GM21723 (cell line): ENCODE measurements at regions not wholly inside any gene's neighbourhood (a gene's known extent, or its start where the extent isn't known, plus 50 kb on each side); places are given as distances from the start of the nearest gene placed in this dataset.

Experiments used
- ATAC-seq: cut with Tn5 transposase; IDR thresholded peaks from one replicate; pipeline ENCODE4 v1.9.1; 2021; ENCODE audit warnings: mild to moderate bottlenecking, moderate library complexity; ENCODE audit not compliant: unreplicated experiment

- no peak for ATAC-seq
Measured at GRCh38 chr4:110675426-110675825, 52.5 kb upstream of the PITX2 start.

GRCh38 chr4:110676241-110676640 lies 53.4 kb upstream of the PITX2 start:
- no peak for ATAC-seq

DNA sequence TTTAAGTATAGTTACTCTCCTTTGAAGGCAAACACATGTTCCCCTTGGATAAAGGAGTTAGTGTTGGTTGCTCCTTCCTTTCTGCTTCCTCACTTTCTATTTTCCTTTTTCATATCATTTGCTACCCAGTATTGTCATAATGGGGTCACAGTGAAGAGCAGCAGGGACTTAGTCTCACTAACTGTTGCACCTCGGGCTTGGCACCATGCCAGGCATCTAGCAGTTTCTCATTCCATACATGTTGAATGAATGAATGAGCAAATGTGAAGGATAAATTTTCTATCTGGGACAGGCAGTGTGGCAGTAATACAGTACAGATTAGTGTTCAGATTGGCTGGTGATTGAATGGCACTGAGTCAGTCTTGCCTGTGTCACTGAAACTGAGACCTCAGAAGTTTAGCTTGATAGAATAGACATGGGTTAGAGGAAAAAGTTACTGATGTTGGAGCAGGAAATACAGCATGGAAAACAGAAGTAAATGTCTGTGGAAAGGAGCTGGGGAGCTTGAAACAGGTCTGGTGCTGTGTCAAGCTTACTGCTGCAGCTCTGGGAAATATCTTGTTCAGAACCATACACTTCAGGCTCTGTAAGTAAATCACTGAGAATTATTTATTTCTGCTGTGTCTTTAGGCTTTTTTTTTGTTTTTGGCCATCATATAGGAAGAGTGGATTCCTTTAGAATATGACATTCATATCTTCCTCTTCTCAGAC lies 55.8 kb upstream of the PITX2 start:
- no peak for ATAC-seq

GRCh38 chr4:110680265-110680664 lies 57.4 kb upstream of the PITX2 start:
- ATAC-seq = no peak

DNA sequence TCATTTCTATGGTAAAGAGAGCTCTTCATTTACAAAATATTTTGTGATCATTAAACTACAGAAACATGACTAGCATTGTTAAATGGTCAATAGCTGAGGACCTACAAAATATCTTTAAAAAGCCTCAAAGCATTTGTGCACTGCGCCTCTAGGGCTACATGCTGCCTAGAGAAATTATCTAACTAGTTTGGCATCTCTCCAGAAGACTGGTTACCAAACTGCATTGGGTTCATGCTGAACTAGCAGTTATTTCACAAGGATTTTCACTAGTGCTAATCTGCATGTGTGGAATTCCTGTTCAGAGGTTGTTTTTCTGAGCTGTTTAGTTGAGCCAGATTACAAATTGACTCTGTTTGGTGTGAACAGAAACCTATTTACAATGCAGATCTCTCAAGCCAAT lies 58.5 kb upstream of the PITX2 start:
- no peak for ATAC-seq

DNA sequence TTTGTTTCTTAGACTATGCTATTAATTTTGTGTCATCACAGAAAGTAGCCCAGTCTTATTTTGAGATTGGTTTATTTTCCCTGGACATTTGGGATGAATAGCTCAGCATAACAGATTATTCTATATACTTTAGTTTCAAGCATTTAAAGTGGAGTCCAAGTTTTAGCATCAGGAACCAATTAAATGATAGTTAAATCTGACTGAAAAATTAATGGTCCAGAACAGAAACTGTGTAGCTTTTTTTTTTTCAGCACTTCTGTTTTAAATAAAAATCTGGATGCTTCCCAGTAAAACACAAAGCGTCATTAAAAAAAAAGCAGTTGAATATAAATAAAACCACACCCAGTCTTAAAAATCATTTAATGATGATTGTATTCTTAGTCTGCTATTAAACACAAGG lies 59.4 kb upstream of the PITX2 start:
- ATAC-seq = no peak

GRCh38 chr4:110683601-110684000 lies 60.7 kb upstream of the PITX2 start:
- no peak for ATAC-seq

- ATAC-seq = no peak
Measured at GRCh38 chr4:110702326-110702725, 79.4 kb upstream of the PITX2 start.

- ATAC-seq = peak; percentile 82
Measured at GRCh38 chr4:110704748-110705439, 82.0 kb upstream of the PITX2 start.

DNA sequence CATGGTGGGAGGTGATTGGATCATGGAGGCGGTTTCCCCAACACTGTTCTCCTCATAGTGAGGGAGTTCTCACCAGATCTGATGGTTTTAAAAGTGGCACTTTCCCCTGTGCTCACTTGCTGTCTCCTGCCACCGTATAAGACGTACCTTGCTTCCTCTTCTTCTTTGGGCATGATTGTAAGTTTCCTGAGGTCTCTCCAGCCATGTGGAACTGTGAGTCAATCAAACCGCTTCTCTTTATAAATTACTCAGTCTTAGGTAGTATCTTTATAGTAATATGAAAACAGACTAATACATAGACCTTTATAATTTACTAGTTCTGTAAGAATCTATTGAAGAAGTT lies 82.5 kb upstream of the PITX2 start:
- no peak for ATAC-seq

GRCh38 chr4:110710070-110710469 lies 87.2 kb upstream of the PITX2 start:
- no peak for ATAC-seq

- ATAC-seq = no peak
Measured at GRCh38 chr4:110712486-110712885, 89.6 kb upstream of the PITX2 start.

DNA sequence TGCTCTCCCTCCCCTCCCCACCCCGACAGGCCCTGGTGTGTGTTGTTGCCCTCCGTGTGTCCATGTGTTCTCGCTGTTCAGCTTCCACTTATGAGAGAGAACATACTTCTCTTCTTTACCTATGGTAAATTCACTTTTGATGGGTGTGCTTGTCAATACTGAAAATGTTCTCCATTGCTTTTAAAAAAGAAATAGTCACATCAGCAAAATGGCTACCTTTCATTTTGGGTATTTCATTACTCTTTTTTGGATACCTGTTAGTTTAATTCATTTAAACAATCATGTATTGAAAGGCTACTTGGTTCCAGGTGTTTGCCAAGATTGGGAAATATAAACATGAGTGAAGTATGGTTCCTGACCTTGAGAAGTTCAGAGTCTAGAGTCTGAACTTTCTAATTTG lies 107.4 kb upstream of the PITX2 start:
- no peak for ATAC-seq

DNA sequence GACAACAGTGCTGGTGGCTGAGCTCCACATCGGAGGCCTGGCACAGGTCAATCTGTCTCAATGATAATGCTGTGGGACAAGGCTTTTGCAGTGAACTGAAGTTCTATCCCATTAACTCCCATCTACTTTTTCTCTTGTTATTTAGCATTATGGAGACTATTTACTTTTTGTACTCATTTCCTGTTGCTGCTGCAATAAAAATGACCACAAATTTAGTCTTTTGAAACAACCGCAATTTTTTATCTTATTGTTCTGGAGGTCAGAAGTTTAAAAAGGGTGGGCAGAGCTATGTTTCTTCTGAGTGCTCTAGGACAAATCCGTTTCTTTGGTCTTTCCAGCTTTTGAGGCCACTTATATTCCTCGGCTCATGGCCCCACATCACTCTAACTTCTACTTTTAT lies 111.0 kb upstream of the PITX2 start:
- no peak for ATAC-seq

DNA sequence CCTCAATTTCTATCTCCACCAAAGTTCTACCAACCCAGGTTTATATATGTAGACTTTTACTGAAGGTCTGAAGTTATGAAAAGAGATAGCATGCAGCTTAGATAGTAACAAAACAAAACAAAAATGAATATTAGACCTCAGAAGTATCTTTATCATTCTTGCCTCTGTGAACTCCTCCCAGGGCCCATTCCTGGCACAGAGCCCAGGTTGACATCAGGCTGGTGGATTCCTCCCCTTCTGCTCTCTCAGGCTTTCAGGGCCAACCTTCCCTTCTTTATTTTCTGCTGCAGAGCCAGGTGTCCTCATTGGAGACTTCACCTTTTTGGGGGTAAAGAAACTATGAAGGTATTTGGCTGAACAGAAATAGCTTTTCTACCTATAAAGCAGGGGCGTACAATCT lies 112.8 kb upstream of the PITX2 start:
- no peak for ATAC-seq

DNA sequence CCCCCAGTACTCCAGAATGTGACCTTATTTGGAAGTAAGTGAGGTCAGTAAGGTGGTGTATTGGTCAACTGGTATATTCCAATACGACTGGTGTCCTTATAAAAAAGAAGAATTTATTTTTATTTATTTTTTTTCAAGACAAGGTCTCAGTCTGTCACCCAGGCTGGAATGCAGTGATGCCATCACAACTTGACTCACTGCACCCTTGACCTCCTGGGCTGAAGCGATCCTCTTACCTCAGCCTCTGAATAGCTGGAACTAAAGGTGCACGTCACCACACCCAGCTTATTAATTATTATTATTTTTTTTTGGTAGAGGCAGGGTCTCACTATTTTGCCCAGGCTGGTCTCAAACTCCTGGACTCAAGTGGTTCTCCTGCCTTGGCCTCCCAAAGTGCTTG lies 115.1 kb upstream of the PITX2 start:
- ATAC-seq = no peak

DNA sequence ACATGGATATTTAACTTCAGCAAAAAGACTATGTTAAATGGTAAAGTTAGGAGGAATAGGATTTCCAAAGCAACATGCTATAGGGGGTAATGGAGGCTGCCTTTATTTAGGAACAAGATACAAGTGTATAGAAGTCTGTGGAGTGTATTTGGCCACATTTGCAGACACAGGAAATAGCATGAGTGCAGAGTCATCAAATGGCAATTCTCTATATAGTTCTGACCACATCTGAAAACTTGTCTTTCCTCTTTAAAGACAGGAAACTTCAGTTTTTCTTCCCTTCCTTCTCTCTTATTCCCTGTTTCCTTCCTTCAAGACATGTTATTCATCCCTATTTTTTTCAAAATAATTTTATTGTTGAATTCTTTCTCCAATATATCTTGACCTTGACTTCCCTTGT lies 119.3 kb upstream of the PITX2 start:
- no peak for ATAC-seq

DNA sequence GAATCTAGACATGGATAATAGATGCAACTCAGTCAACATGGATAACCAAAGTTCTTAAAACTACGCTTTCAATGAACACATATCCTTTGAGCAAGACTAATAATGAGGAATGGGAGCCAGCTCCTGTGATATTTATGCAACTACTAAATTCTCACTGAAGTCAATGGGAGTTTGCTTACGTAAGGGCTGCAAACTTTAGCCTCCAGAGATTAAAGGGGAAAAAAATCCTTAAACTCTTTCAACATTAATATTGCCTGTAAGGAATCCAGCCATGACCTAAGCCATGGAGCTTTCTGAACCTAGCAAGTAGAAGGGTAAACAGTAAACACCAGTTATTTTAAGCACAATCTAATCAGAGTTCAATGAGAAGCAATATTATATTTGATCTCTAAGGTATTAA lies 125.2 kb upstream of the PITX2 start:
- ATAC-seq = no peak

DNA sequence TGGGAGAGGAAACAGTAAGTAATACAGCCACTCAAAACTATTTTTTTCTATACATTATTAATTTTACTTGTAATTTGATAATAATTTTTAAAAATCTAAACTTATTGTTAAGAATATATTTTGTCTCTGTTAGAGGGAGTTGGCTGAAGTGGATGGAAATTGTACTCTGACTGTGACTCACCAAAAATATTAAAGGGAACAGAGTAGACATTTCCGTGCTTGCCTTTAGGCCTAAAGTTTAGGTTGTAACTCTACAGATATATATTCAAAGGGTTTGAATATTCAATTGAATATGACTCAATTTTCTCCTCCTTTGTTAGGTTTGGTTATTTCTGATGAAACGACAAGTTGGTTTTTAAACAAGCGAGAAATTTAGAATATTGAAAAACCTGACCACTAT lies 128.3 kb upstream of the PITX2 start:
- no peak for ATAC-seq

DNA sequence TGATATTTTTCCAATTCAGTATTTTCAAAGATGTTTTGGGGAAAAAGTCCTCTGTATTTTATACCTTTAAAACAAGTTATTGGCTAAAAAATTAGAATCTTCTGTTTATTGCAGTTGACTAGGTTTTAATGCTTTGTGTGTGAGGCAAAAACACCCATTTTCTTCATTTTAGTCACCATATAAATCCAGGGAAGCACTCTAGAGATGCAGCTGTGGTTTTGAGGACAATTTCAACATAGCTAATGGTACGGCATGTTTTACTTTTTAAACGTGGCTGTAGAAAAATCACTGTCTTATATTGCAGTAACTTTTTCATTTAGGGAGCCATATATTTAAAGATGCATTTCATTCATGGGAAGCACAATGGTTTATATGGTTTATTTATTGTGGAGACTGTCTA lies 129.1 kb upstream of the PITX2 start:
- no peak for ATAC-seq

DNA sequence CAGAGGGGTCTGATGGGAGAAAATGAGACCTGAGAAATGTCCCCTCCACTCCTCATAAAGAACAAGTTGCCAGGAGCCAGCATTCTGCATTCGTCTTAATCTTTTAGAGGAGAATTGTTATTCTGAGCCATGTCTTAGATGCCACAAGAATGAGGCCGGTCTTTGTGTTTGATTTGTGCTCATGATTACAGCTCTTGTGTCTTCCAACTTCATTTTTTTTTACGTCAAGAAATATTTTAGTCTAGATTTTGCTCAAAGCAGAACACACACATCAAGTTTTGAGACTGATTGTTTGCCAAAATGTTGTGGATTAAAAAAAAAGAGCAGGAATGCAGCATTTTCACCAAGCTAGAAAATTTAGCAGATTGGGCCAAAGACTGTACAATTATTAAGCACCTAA lies 130.6 kb upstream of the PITX2 start:
- ATAC-seq = no peak

DNA sequence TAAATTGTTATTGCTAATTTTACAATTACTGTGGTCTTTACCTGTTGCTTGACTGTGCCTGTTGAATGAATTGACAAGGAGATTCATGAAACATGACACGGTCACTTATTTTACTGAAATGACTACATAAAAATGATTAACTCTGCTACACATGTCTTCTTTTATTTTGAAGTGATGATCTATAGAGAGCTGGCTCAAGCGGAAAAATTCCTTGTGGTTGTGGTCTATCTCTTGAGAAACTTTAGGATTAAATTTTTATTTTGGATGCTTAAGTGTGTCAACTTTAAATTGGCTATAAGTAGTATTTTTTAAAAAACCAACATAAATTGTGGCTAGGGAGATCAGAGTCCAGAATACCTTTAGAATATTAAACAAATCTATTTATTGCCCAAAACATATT lies 131.8 kb upstream of the PITX2 start:
- ATAC-seq = no peak

GRCh38 chr4:110769578-110769977 lies 146.7 kb upstream of the PITX2 start:
- ATAC-seq = no peak
